Lower leg skin (tissue), 3 donors: ENCODE measurements at regions not wholly inside any gene's neighbourhood (a gene's known extent, or its start where the extent isn't known, plus 50 kb on each side); places are given as distances from the start of the nearest gene placed in this dataset.

Experiments
- CTCF ChIP-seq, 3 donors: fragments of 450-650 bp; IDR thresholded peaks; one replicate each; pipeline ENCODE4 v1.5.1; 2016; ENCODE audit warnings: antibody characterized with exemption in 3 of 3, mild to moderate bottlenecking in 3 of 3, moderate library complexity in 2 of 3
- POLR2A ChIP-seq, 2 donors: fragments of 450-650 bp; IDR thresholded peaks; one replicate each; pipeline ENCODE4 v1.6.1; 2016 to 2017; ENCODE audit warnings: antibody characterized with exemption in 2 of 2, mild to moderate bottlenecking in 1 of 2, moderate library complexity in 1 of 2

GRCh38 chr1:9438431-9439073, 100.7 kb upstream of the SLC25A33 start:
- TF ChIP-seq CTCF (IDR thresholded peaks at IDR 0.05) (no peak), POLR2A (IDR thresholded peaks at IDR 0.05) (no peak)
